Esophagus muscularis mucosa (tissue), 4 donors: ENCODE measurements at regions not wholly inside any gene's neighbourhood (a gene's known extent, or its start where the extent isn't known, plus 50 kb on each side); places are given as distances from the start of the nearest gene placed in this dataset.

Experiments
- DNase-seq: peaks from one replicate; pipeline ENCODE4 v3.0.0-alpha.2; 2017; ENCODE audit errors: extremely low spot score
- H3K27ac ChIP-seq, 4 donors: fragments of 200-600 bp; sonication (generic); replicated peaks in 1 of 4; 1 replicate in 3 of 4; 2 replicates in 1 of 4; pipeline ENCODE4 v1.5.1; 2016 to 2019; ENCODE audit warnings: mild to moderate bottlenecking in 1 of 4
- H3K27me3 ChIP-seq, 4 donors: fragments of 200-600 bp; sonication (generic); one replicate each; pipeline versions ENCODE4 v1.5.1 to v1.6.0; 2016 to 2019
- H3K36me3 ChIP-seq, 4 donors: fragments of 200-600 bp; sonication (generic); one replicate each; pipeline ENCODE4 v1.5.1; 2016 to 2019
- H3K4me1 ChIP-seq, 4 donors: fragments of 200-600 bp; sonication (generic); one replicate each; pipeline ENCODE4 v1.5.1; 2016 to 2019
- H3K4me3 ChIP-seq, 4 donors: fragments of 200-600 bp; sonication (generic); 1 replicate in 2 of 4; 2 replicates in 2 of 4; pipeline ENCODE4 v1.5.1; 2016 to 2019; ENCODE audit warnings: mild to moderate bottlenecking in 4 of 4, moderate library complexity in 1 of 4
- H3K9me3 ChIP-seq, 4 donors: fragments of 200-600 bp; sonication (generic); 1 replicate in 3 of 4; 2 replicates in 1 of 4; pipeline ENCODE4 v1.5.1; 2016 to 2019
- CTCF ChIP-seq, 3 experiments: fragments of 200-600 bp in 2 of 3; fragments of 450-650 bp in 1 of 3; sonication (generic) in 2 of 3; IDR thresholded peaks; one replicate each; pipeline ENCODE4 v1.5.1; 2017 to 2019; ENCODE audit warnings: antibody characterized with exemption in 3 of 3, mild to moderate bottlenecking in 2 of 3, moderate library complexity in 1 of 3
- EP300 ChIP-seq: sonication (generic); formaldehyde crosslinking; IDR thresholded peaks from one replicate; pipeline ENCODE4 v1.6.1; 2017; ENCODE audit warnings: antibody characterized with exemption
- POLR2A ChIP-seq: fragments of 450-650 bp; IDR thresholded peaks from one replicate; pipeline ENCODE4 v1.6.1; 2017; ENCODE audit warnings: antibody characterized with exemption, moderate library complexity, mild to moderate bottlenecking, low read depth
- POLR2AphosphoS5 ChIP-seq, 2 donors: sonication (generic); formaldehyde crosslinking; IDR thresholded peaks; one replicate each; pipeline ENCODE4 v1.6.1; 2017; ENCODE audit warnings: antibody characterized with exemption in 2 of 2
- WGBS: methylation state at CpG from one replicate; pipeline ENCODE4 v1.1.5; 2018; 5-methylcytosine and 5-hydroxymethylcytosine counted together
- intact Hi-C: fragments of 100-400 bp; cut with DNase I; formaldehyde crosslinking; loops from one replicate; pipeline ENCODE4 v1.15.1; 2023

DNA sequence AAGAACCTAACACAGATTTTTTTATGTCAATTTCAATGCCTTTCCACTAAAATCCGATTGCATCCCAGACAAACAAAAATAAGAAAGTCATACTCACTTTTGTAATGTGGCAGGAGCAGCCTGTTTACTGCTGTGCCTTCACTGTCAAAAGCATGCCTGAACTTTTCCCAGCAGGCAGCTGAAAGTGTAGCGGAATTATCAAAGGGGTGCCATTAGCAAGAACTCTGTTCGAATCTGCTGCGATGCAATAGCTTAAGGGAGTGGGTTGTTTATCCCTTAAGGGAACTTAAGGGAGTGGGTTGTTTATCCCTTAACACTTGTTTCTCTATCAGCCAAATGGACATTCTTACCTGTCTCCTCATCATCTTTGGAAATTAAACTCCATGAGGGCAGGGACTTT lies 243.5 kb downstream of the PAX3 start:
- Histone ChIP-seq H3K4me1 (no peaks in the 10 kb centered on the region), H3K36me3 (no peaks in the 10 kb centered on the region), H3K27me3 (peaks cover 0 to 86% (median 5%) of the 10 kb centered on the region in 4 donors), H3K4me3 (no peak overlapping the region), H3K27ac (no peak overlapping the region), H3K9me3 (no peaks in the 10 kb centered on the region)
- TF ChIP-seq POLR2AphosphoS5 (IDR thresholded peaks at IDR 0.05), result no peak
- no peak for TF ChIP-seq EP300
- TF ChIP-seq POLR2A, result no peak
- no peak for TF ChIP-seq CTCF (IDR thresholded peaks at IDR 0.05)
- DNase-seq, result no peak
- WGBS, result 10% methylated on average over 4 of the region's 4 CpGs
- intact Hi-C loops, result loop anchor here (10.0 kb wide), 1 partner anchor 559 kb away; no protein-coding TSS in a partner anchor

DNA sequence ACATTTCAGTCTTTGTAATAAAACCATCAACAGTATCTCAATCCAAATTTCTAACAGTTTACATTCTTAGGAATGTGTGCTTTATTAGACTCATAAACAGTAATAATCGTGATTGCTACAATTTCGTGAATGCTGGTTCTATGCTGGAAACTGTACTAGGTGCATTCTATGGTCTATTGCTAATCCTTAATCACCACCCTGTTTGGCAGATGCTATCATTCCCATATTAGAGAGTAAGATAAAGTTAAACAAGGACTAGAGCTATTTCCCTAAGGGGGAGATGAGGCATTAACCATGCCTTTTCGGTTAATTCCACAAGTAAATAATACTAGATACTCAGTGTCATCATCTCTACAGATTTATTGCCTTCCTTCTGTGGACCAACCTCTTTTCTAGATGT lies 244.0 kb downstream of the PAX3 start:
- no peak overlapping the region for H3K27ac ChIP-seq
- H3K27me3 ChIP-seq, result peaks cover 0 to 86% (median 5%) of the 10 kb centered on the region in 4 donors
- no peaks in the 10 kb centered on the region for H3K4me1 ChIP-seq
- H3K4me3 ChIP-seq, result no peak overlapping the region
- no peak for DNase-seq
- TF ChIP-seq CTCF (IDR thresholded peaks at IDR 0.05), result no peak
- TF ChIP-seq EP300, result no peak
- no peak for TF ChIP-seq POLR2AphosphoS5 (IDR thresholded peaks at IDR 0.05)
- TF ChIP-seq POLR2A, result no peak
- WGBS, result 74% methylated on average over 3 of the region's 3 CpGs
- no peaks in the 10 kb centered on the region for H3K36me3 ChIP-seq
- H3K9me3 ChIP-seq, result no peaks in the 10 kb centered on the region
- intact Hi-C loops, result loop anchor here (10.0 kb wide), 1 partner anchor 560 kb away; no protein-coding TSS in a partner anchor

DNA sequence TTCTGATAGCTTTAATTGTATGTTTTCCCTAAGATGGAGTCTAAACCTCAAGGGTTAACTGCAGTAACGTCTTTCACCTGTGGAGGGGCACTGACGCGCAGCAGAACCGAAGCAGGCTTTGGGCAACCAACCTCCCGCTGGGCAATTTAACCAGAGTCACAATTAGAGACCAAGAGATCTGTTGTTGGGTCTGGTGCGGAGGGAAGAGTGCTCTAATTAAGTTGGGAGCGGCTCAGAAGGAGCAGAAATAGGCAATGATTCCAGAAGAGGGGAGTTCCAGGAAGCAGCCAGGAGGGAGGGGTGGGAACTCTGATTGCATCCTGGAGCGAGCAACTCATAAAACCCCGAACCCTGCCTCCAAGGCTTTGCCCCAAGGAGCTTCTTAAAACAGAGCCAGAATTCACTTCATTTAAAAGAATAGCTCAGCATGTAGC lies 245.8 kb downstream of the PAX3 start:
- DNase-seq, result no peak
- intact Hi-C loops, result loop anchor here (10.0 kb wide), 1 partner anchor 562 kb away; no protein-coding TSS in a partner anchor

DNA sequence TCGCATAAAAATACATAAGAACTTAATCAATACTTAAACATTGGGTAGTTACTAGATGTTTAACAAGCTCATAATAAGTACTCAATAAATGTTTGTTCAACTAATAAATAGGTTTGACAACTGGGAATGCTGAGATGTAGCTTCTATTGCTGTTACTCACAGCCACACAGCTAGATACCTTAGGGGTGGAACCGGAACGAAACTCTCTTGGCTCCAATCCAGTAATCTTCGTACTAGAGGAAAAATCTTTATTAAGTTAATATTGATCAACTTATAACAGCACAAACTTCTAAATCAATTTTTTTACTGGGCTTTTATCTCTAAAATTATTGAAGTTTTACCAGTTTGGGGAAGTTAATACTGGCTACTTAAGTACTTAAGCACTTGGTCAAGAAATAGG lies 247.8 kb downstream of the PAX3 start:
- intact Hi-C loops, result loop anchor here (10.0 kb wide), 1 partner anchor 564 kb away; no protein-coding TSS in a partner anchor
- no peak for TF ChIP-seq POLR2AphosphoS5 (IDR thresholded peaks at IDR 0.05)
- no peak for TF ChIP-seq POLR2A
- TF ChIP-seq EP300, result no peak
- TF ChIP-seq CTCF (IDR thresholded peaks at IDR 0.05), result no peak
- Histone ChIP-seq H3K9me3 (no peaks in the 10 kb centered on the region), H3K4me1 (no peaks in the 10 kb centered on the region), H3K27ac (no peak overlapping the region), H3K4me3 (no peak overlapping the region), H3K27me3 (peaks cover 0 to 72% (median 2%) of the 10 kb centered on the region in 4 donors), H3K36me3 (no peaks in the 10 kb centered on the region)
- WGBS, result 83% methylated on average over 4 of the region's 4 CpGs
- DNase-seq, result no peak

More for the DNA sequence above, 245.8 kb downstream of the PAX3 start:
- H3K36me3 ChIP-seq, result no peaks in the 10 kb centered on the region
- no peaks in the 10 kb centered on the region for H3K9me3 ChIP-seq
- no peak for TF ChIP-seq EP300
- TF ChIP-seq POLR2A, result no peak
- TF ChIP-seq CTCF (IDR thresholded peaks at IDR 0.05), result no peak
- no peak for TF ChIP-seq POLR2AphosphoS5 (IDR thresholded peaks at IDR 0.05)
- H3K4me1 ChIP-seq, result no peaks in the 10 kb centered on the region
- 4% methylated on average over 9 of the region's 9 CpGs for WGBS
- H3K27ac ChIP-seq, result no peak overlapping the region
- H3K4me3 ChIP-seq, result no peak overlapping the region
- H3K27me3 ChIP-seq, result peaks cover 0 to 81% (median 2%) of the 10 kb centered on the region in 4 donors

DNA sequence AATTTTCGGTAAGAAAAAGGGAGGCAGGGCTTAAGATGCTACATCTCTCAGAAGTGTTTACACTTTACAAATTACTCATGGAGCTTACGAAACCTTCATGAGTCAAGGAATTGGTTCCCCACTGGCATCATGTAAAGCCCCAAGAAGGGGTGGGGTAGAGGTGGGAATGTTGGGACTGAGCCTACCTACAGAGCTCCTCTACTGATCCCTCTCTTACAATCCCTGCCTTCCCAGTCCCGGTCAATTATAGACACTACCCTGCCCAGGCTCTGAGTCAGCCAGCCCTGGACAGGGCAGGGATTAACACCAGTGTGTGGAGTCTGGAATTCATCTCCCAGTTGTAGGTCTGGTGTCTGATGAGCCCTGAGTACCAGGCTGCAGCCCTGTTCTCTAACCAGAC lies 248.9 kb downstream of the PAX3 start:
- no peaks in the 10 kb centered on the region for H3K36me3 ChIP-seq
- H3K4me1 ChIP-seq, result no peaks in the 10 kb centered on the region
- no peak for TF ChIP-seq POLR2AphosphoS5 (IDR thresholded peaks at IDR 0.05)
- no peak for TF ChIP-seq POLR2A
- no peak for TF ChIP-seq EP300
- no peak for TF ChIP-seq CTCF (IDR thresholded peaks at IDR 0.05)
- 81% methylated on average over 3 of the region's 3 CpGs for WGBS
- H3K9me3 ChIP-seq, result no peaks in the 10 kb centered on the region
- DNase-seq, result no peak
- intact Hi-C loops, result loop anchor here (10.0 kb wide), 1 partner anchor 565 kb away; no protein-coding TSS in a partner anchor
- no peak overlapping the region for H3K27ac ChIP-seq
- no peak overlapping the region for H3K4me3 ChIP-seq
- peaks cover 0 to 63% (median 2%) of the 10 kb centered on the region in 4 donors for H3K27me3 ChIP-seq
